Effector memory CD8-positive, alpha-beta T cell (primary cell): ENCODE measurements at regions not wholly inside any gene's neighbourhood (a gene's known extent, or its start where the extent isn't known, plus 50 kb on each side); places are given as distances from the start of the nearest gene placed in this dataset.

Source experiments
- ATAC-seq: fragments of 150-1000 bp; cut with Tn5 transposase; replicated peaks from 2 replicates; pipeline ENCODE4 v1.10.0; 2021; ENCODE audit warnings: mild to moderate bottlenecking, moderate library complexity
- DNase-seq, 3 experiments: peaks; one replicate each; pipeline ENCODE4 v3.0.0; 2021
- H3K27ac Mint-ChIP-seq, 2 donors: one replicate each; pipeline ENCODE4 v1.8.0; 2022; ENCODE audit warnings: mild to moderate bottlenecking in 2 of 2, mixed read lengths in 2 of 2, moderate library complexity in 2 of 2
- H3K27me3 Mint-ChIP-seq, 2 donors: one replicate each; pipeline ENCODE4 v1.8.0; 2022; ENCODE audit warnings: mixed read lengths in 2 of 2
- H3K36me3 Mint-ChIP-seq: one replicate; pipeline ENCODE4 v1.8.0; 2022; ENCODE audit warnings: mild to moderate bottlenecking, moderate library complexity, mixed read lengths; ENCODE audit not compliant: insufficient read depth
- H3K4me1 Mint-ChIP-seq, 2 donors: one replicate each; pipeline ENCODE4 v1.8.0; 2022; ENCODE audit warnings: low read depth in 2 of 2, mixed read lengths in 2 of 2
- H3K4me3 Mint-ChIP-seq, 2 donors: one replicate each; pipeline ENCODE4 v1.8.0; 2022; ENCODE audit warnings: mild to moderate bottlenecking in 2 of 2, mixed read lengths in 2 of 2, moderate library complexity in 2 of 2
- H3K9me3 Mint-ChIP-seq, 2 donors: one replicate each; pipeline ENCODE4 v1.8.0; 2022; ENCODE audit warnings: mixed read lengths in 2 of 2

DNA sequence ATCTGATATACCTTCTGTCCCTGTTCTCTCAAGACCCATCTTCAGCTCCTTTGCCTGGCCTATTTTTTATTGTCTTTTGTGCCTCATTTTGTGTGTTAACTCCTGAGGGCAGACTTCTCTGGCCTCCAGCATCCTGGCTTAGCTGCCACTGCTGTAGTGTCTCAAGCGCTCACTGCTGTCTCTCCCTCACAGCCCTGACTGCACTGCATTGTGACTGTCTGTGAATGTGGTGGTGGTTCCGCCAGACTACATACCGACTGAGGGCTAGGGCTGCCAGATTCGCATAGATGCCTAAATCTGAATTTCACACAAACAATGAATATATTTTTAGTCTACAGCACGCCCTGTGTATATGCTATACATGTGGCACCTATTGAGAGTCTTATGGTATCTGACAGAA, 1088.9 kb upstream of the TMEM132C start:
- Mint-ChIP-seq H3K27ac (no peak overlapping the region), H3K4me3 (no peak overlapping the region), H3K9me3 (peaks cover 0 to 7% of the 10 kb centered on the region in 2 donors), H3K27me3 (peaks cover 11 to 13% of the 10 kb centered on the region in 2 donors), H3K4me1 (no peaks in the 10 kb centered on the region), H3K36me3 (no peaks in the 10 kb centered on the region)
- ATAC-seq (no peak), DNase-seq (no peak)

DNA sequence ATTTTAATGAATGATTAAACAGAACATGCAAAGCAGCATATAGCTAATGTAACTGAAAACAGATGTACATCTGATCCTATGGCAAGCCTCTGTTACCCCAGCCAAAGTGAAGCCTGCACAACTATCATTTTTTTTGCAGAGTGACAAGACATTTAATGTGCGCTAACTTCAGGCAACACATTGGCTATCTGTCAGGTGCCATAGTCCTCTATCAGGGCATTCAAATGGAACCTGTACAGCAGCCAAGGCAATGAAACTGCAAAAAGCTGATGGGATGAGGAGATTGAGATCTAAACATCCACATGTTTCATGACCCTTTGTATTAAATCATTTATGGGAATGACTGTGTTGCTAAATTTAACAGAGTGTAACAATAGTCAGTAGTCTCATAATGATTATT, 1088.5 kb upstream of the TMEM132C start:
- Mint-ChIP-seq H3K9me3 (peaks cover 0 to 7% of the 10 kb centered on the region in 2 donors), H3K27ac (no peak overlapping the region), H3K4me1 (no peaks in the 10 kb centered on the region), H3K27me3 (peaks cover 11 to 13% of the 10 kb centered on the region in 2 donors), H3K4me3 (no peak overlapping the region), H3K36me3 (no peaks in the 10 kb centered on the region)
- DNase-seq (no peak), ATAC-seq (no peak)

DNA sequence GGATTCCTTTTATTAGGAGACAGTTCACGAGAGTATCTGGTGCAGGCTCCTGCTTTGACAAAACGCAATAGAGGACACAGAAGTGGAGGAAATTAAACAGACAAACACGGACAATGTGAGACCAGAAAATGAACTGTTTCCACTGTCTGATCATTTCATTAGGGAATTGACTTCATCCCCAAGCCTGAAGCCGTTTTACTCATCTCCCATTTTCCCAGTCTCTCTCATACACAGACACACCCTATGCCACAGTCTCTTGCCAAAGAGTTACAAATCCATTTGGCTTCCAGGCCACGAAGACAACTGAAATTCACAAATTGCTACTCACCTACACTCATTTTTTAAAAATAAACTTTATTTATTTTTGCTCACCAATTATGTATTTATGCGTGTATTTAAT, 1087.8 kb upstream of the TMEM132C start:
- peaks cover 11 to 13% of the 10 kb centered on the region in 2 donors for H3K27me3 Mint-ChIP-seq
- no peak for ATAC-seq

DNA sequence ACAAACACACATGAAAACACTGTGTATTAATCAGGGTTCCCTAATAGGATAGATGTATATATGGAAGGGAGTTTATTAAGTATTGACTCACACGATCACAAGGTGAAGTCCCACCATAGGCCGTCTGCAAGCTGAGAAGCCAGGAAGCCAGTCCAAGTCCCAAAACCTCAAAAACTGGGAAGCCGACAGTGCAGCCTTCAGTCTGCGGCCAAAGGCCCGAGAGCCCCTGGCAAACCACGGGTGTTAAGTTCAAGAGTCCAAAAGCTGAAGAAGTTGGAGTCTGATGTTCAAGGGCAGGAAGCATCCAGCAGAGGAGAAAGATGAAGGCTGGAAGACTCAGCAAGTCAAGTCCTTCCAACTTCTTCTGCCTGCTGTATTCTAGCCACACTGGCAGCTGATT, 1085.0 kb upstream of the TMEM132C start:
- Mint-ChIP-seq H3K4me3 (no peak overlapping the region), H3K9me3 (peaks cover 0 to 5% of the 10 kb centered on the region in 2 donors), H3K36me3 (no peaks in the 10 kb centered on the region), H3K27me3 (peaks cover 11 to 15% of the 10 kb centered on the region in 2 donors), H3K4me1 (no peaks in the 10 kb centered on the region), H3K27ac (no peak overlapping the region)
- DNase-seq (no peak), ATAC-seq (no peak)

More for the DNA sequence above, 1087.8 kb upstream of the TMEM132C start:
- H3K9me3 Mint-ChIP-seq, result peaks cover 0 to 7% of the 10 kb centered on the region in 2 donors
- DNase-seq, result no peak
- H3K36me3 Mint-ChIP-seq, result no peaks in the 10 kb centered on the region
- H3K27ac Mint-ChIP-seq, result no peak overlapping the region
- H3K4me3 Mint-ChIP-seq, result no peak overlapping the region
- H3K4me1 Mint-ChIP-seq, result no peaks in the 10 kb centered on the region

DNA sequence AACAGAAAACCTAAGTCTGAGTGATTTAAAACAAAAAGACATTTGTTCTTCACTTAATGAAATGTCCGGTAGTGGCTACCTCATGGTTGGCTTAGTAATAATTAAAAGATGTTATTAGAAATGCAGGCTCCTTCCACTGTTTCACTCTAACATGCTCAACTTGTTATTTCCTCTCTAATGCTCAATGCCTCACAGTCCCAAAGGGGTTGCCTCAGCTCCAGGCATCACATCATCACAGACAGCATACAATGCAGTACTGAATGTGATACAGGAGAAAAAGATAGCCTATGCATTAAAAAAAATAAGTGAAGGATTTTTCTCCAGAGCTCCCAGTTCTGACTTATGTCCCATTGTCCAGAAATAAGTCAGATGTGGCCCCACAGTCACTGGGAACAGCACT, 1077.0 kb upstream of the TMEM132C start:
- H3K27ac Mint-ChIP-seq, result no peak overlapping the region
- H3K4me1 Mint-ChIP-seq, result no peaks in the 10 kb centered on the region
- H3K36me3 Mint-ChIP-seq, result no peaks in the 10 kb centered on the region
- H3K27me3 Mint-ChIP-seq, result peaks cover 5 to 25% of the 10 kb centered on the region in 2 donors
- no peak for DNase-seq
- H3K9me3 Mint-ChIP-seq, result no peaks in the 10 kb centered on the region
- H3K4me3 Mint-ChIP-seq, result no peak overlapping the region
- no peak for ATAC-seq

DNA sequence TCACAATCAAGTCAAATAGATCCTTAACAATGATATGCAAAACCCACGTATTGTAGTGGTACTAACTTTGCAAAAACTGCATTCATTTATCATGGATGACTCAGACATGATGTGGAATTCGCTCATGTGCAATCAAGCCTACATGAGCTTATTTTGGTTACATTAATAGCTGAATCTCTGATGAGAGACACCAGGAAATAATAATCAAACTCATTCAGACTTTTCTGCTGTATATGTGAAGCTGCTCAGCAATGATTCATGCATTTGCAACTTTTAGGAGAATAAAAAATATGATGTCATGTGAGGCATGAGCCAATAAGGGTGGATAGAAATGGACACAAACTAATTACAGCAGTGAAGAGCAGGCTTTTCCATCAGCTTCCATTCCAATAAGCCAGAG, 1075.8 kb upstream of the TMEM132C start:
- Mint-ChIP-seq H3K4me1 (no peaks in the 10 kb centered on the region), H3K27ac (no peak overlapping the region), H3K4me3 (no peak overlapping the region), H3K27me3 (peaks cover 5 to 26% of the 10 kb centered on the region in 2 donors), H3K36me3 (no peaks in the 10 kb centered on the region), H3K9me3 (no peaks in the 10 kb centered on the region)
- ATAC-seq (no peak), DNase-seq (no peak)

DNA sequence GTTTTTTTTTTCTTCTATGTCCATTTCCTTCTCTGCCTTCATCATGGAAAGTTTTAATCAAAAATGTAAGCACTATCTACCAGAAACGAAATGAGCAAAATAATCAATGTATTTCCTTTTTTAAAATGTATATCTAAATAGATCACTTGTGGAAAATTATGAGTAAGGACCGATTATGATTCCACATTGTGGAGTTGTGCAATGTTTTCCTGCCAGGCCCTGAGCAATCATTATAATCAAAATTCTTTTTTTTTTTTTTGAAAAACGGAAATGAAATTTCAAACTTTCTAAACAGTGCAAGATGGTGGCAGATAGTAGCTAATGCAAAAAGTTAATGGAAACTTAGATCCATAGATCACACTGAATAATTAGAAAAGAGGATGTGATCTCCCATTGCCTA, 1074.6 kb upstream of the TMEM132C start:
- no peak for ATAC-seq
- no peaks in the 10 kb centered on the region for H3K9me3 Mint-ChIP-seq
- peaks cover 7 to 30% of the 10 kb centered on the region in 2 donors for H3K27me3 Mint-ChIP-seq
- H3K4me3 Mint-ChIP-seq, result no peak overlapping the region
- no peaks in the 10 kb centered on the region for H3K36me3 Mint-ChIP-seq
- no peaks in the 10 kb centered on the region for H3K4me1 Mint-ChIP-seq
- no peak for DNase-seq
- H3K27ac Mint-ChIP-seq, result no peak overlapping the region

DNA sequence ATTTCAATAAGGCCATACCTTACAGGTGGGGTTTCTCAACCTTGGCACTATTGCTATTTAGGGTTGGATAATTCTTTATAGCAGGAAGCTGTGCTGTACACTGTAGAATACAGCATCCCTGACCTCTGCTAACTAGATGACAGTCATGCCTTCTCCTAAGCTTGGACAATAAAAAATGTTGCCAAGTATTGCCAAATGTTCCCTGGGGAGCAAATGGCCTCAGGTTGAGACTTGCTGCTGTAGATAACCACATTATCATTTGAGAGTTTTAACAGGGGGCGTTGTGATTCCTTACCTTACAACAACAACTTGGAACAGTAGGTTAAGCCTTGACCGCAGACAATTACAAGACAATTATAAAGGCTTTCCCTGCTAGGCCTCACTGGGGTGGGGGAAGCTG, 1073.6 kb upstream of the TMEM132C start:
- Mint-ChIP-seq H3K36me3 (no peaks in the 10 kb centered on the region), H3K27me3 (peaks cover 7 to 28% of the 10 kb centered on the region in 2 donors), H3K27ac (no peak overlapping the region), H3K9me3 (no peaks in the 10 kb centered on the region), H3K4me3 (no peak overlapping the region), H3K4me1 (no peaks in the 10 kb centered on the region)
- DNase-seq, result no peak
- no peak for ATAC-seq

DNA sequence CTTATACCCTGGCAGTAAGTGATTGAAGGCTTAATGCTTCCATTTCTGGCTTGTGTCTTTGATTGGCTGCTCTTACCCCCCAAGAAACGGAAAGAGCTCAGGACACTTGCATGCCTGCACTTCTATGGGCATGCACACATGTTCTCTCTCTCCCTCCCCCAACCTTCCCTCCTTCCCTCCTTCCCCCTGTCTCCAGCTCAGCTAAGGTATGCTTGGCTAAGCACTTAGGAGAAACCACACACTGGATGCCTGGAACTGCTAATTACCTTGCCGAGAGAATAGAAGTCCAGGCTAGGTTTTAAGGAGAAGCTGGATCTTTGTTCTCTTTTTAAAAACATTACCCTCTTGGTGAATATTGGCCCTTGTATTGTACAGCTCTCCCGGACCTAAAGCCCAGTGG, 1072.8 kb upstream of the TMEM132C start:
- H3K36me3 Mint-ChIP-seq, result no peaks in the 10 kb centered on the region
- no peak overlapping the region for H3K4me3 Mint-ChIP-seq
- no peak for ATAC-seq
- no peaks in the 10 kb centered on the region for H3K4me1 Mint-ChIP-seq
- no peaks in the 10 kb centered on the region for H3K9me3 Mint-ChIP-seq
- H3K27ac Mint-ChIP-seq, result no peak overlapping the region
- DNase-seq, result no peak
- H3K27me3 Mint-ChIP-seq, result peaks cover 13 to 25% of the 10 kb centered on the region in 2 donors

DNA sequence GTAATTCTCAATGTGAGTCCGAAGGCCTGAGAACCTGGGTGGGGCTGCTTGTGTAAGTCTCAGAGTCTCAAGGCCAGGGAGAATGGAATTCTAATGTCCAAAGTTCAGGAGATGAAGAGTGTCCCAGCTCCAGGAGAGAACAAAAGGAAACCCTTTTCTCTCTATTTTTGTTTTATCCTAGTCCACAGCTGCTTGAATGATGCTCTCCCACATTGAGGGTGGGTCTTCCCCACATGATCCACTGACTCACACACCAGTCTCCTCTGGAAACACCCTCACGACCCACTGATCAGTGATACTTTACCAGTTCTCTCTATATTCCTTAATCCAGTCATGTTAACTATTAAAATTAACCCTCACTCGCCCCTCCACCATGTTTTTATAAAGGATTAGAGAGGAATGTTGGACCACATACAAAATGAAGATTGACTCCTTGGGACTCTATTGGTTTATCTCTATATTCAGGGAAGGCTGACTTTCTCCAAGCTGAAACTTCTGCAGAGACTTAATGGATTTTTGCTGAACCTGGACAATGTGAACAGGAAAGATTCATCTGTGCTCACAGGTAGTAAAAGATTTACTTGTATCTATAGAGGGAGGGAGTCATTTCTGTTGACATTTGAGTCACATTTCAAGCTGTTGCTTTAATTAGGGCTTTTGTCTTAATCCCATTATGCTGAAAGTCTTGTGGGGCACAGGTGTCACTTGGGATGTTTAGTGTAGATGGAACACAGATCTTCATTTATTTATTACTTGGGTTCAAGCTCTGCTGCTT, 1061.0 kb upstream of the TMEM132C start:
- Mint-ChIP-seq H3K4me1 (no peaks in the 10 kb centered on the region), H3K4me3 (no peak overlapping the region), H3K9me3 (no peaks in the 10 kb centered on the region), H3K27ac (no peak overlapping the region), H3K27me3 (peaks cover 11 to 20% of the 10 kb centered on the region in 2 donors), H3K36me3 (no peaks in the 10 kb centered on the region)
- ATAC-seq (no peak), DNase-seq (no peak)

DNA sequence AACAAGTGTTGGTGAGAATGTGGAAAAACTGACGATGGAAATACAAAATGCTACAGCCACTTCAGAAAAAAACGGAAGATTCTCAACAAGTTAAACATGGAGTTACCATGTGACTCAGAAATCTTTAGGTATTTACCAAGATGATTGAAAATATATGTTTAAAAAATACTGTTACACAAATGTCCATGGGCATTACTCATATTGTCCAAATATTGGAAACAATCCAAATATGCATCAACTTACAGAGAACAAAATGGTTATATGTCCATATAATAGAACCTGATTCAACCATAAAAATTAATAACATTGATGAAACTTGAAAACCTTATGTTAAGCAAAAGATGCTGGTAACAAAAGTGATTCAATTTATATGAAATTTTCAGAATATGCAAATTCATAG, 1057.7 kb upstream of the TMEM132C start:
- DNase-seq, result no peak
- no peaks in the 10 kb centered on the region for H3K4me1 Mint-ChIP-seq
- H3K4me3 Mint-ChIP-seq, result no peak overlapping the region
- peaks cover 6 to 23% of the 10 kb centered on the region in 2 donors for H3K27me3 Mint-ChIP-seq
- no peaks in the 10 kb centered on the region for H3K36me3 Mint-ChIP-seq
- no peak overlapping the region for H3K27ac Mint-ChIP-seq
- H3K9me3 Mint-ChIP-seq, result peaks cover 3 to 7% of the 10 kb centered on the region in 2 donors
- ATAC-seq, result no peak

DNA sequence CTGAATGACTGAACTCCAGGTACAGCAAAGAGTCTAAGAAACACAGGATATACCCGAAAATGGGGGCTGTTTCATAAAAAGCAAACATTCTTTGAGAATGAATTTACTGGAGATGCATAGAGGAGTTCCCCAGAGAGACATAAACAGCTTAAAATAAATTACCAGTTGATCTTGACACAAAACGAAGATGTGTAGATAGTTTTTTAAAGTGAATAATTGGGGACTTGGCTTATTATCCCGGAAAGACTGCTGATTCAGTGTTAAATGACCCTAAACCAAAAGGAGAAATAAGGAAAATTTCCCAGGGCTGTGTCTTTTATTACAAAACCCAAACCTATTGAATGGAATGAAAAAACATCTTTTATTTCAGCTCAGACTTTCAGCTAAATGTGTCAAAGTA, 1052.8 kb upstream of the TMEM132C start:
- Mint-ChIP-seq H3K27me3 (peaks cover 0 to 26% of the 10 kb centered on the region in 2 donors), H3K36me3 (no peaks in the 10 kb centered on the region), H3K9me3 (peaks cover 3 to 7% of the 10 kb centered on the region in 2 donors), H3K4me3 (no peak overlapping the region), H3K27ac (no peak overlapping the region), H3K4me1 (no peaks in the 10 kb centered on the region)
- DNase-seq, result no peak
- no peak for ATAC-seq

DNA sequence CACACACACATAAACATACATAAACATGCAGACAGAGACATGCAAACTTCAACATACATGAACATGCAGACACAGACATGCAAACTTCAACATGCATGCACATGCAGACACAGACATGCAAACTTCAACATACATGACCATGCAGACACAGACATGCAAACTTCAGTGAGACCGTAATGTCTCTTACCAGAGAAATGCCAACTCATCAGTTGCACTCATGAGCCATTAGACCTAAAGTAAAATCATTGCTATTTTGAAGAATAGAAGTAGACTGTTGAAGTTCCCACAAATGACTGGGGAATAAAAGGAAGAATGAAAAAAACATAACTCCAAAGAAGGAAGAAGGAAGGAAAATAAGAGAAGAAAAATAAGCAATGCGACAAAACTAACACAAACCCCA, 1044.0 kb upstream of the TMEM132C start:
- Mint-ChIP-seq H3K4me1 (no peaks in the 10 kb centered on the region), H3K4me3 (no peak overlapping the region), H3K27me3 (peaks cover 34 to 55% of the 10 kb centered on the region in 2 donors), H3K36me3 (no peaks in the 10 kb centered on the region), H3K27ac (no peak overlapping the region), H3K9me3 (no peaks in the 10 kb centered on the region)
- ATAC-seq (no peak), DNase-seq (no peak)

DNA sequence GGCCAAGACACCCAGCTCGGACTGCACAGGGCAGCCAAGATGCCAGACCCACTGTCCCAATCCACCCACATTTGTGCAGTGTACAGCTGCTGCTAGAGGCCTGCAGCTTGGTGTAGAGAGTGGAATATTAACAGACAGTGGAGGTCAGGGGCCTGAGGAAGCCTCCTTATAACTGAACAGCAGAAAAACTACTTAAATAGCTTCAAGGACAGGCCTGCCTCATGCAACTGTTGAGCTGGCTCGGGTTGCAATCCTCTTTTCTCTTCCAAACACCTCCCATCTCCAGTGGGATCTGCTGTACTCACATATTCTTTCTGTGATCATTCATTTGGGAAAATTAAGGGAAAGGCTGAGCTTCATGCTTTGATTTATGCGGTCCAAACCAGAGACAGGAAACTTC, 1043.2 kb upstream of the TMEM132C start:
- ATAC-seq (no peak), DNase-seq (no peak)
- Mint-ChIP-seq H3K4me3 (no peak overlapping the region), H3K27ac (no peak overlapping the region), H3K27me3 (peaks cover 34 to 60% of the 10 kb centered on the region in 2 donors), H3K9me3 (no peaks in the 10 kb centered on the region), H3K36me3 (no peaks in the 10 kb centered on the region), H3K4me1 (no peaks in the 10 kb centered on the region)
